Astrocyte (in vitro differentiated cells and primary cell): ENCODE measurements at regions not wholly inside any gene's neighbourhood (a gene's known extent, or its start where the extent isn't known, plus 50 kb on each side); places are given as distances from the start of the nearest gene placed in this dataset.

Source experiments
- DNase-seq: peaks from one replicate; pipeline ENCODE4 v3.0.0-alpha.2; 2010; ENCODE audit warnings: low read depth
- FAIRE-seq: peaks from 2 replicates; lab custom pipeline; 2011; peaks lifted over from hg19 to GRCh38; lab: Jason Lieb, UNC
- H2AFZ ChIP-seq: 2 replicates; pipeline ENCODE4 v1.6.0; 2012; ENCODE audit warnings: low read depth, low read length, inconsistent platforms
- H3K27ac ChIP-seq: 2 replicates; pipeline ENCODE4 v1.5.1; 2011; ENCODE audit warnings: low read depth, low read length, inconsistent platforms
- H3K27me3 ChIP-seq: 2 replicates; pipeline ENCODE4 v1.6.0; 2011; ENCODE audit warnings: low read length, inconsistent platforms; ENCODE audit not compliant: insufficient read depth
- H3K36me3 ChIP-seq: 2 replicates; pipeline ENCODE4 v1.5.1; 2011; ENCODE audit warnings: low read length, inconsistent platforms; ENCODE audit not compliant: insufficient read depth
- H3K4me1 ChIP-seq: 2 replicates; pipeline ENCODE4 v1.5.1; 2011; ENCODE audit warnings: low read length, inconsistent platforms; ENCODE audit not compliant: insufficient read depth
- H3K4me2 ChIP-seq: 2 replicates; pipeline ENCODE4 v1.6.0; 2012; ENCODE audit warnings: low read length, inconsistent platforms
- H3K4me3 ChIP-seq: 2 replicates; pipeline ENCODE4 v1.5.1; 2011; ENCODE audit warnings: low read depth, mild to moderate bottlenecking, low read length, inconsistent platforms; ENCODE audit not compliant: insufficient read depth
- H3K79me2 ChIP-seq: 2 replicates; pipeline ENCODE4 v1.6.0; 2012; ENCODE audit warnings: mild to moderate bottlenecking, low read length, inconsistent platforms; ENCODE audit not compliant: insufficient read depth
- H3K9ac ChIP-seq: 2 replicates; pipeline ENCODE4 v1.6.0; 2012; ENCODE audit warnings: mild to moderate bottlenecking, low read length, inconsistent platforms
- H3K9me3 ChIP-seq: 2 replicates; pipeline ENCODE4 v1.5.1; 2012; ENCODE audit warnings: low read depth, mild to moderate bottlenecking, low read length, inconsistent platforms; ENCODE audit not compliant: insufficient read depth
- H4K20me1 ChIP-seq: 2 replicates; pipeline ENCODE4 v1.6.0; 2012; ENCODE audit warnings: low read length, inconsistent platforms; ENCODE audit not compliant: insufficient read depth
- H3K27ac Mint-ChIP-seq: one replicate; pipeline ENCODE4 v1.8.0; 2021; ENCODE audit warnings: mild to moderate bottlenecking, mixed read lengths; ENCODE audit not compliant: unreplicated experiment
- H3K27me3 Mint-ChIP-seq: one replicate; pipeline ENCODE4 v1.8.0; 2021; ENCODE audit warnings: low read depth, mixed read lengths; ENCODE audit not compliant: unreplicated experiment
- H3K36me3 Mint-ChIP-seq: one replicate; pipeline ENCODE4 v1.8.0; 2021; ENCODE audit warnings: low read depth, mixed read lengths; ENCODE audit not compliant: unreplicated experiment
- H3K4me1 Mint-ChIP-seq: one replicate; pipeline ENCODE4 v1.8.0; 2021; ENCODE audit warnings: low read depth, mixed read lengths; ENCODE audit not compliant: unreplicated experiment
- H3K4me3 Mint-ChIP-seq: one replicate; pipeline ENCODE4 v1.8.0; 2021; ENCODE audit warnings: mild to moderate bottlenecking, moderate library complexity, mixed read lengths; ENCODE audit not compliant: unreplicated experiment
- H3K9me3 Mint-ChIP-seq: one replicate; pipeline ENCODE4 v1.8.0; 2021; ENCODE audit warnings: mild to moderate bottlenecking, mixed read lengths; ENCODE audit not compliant: unreplicated experiment
- CTCF ChIP-seq: IDR thresholded peaks from 2 replicates; pipeline ENCODE4 v1.5.1; 2011; ENCODE audit warnings: low read depth, mild to moderate bottlenecking, inconsistent platforms, low read length, moderate library complexity; ENCODE audit not compliant: insufficient read depth
- EZH2 ChIP-seq: IDR thresholded peaks from 2 replicates; pipeline ENCODE4 v1.6.1; 2012; ENCODE audit warnings: mild to moderate bottlenecking, low read length, inconsistent platforms; ENCODE audit not compliant: insufficient read depth

- Histone ChIP-seq H3K9me3 (no peaks in the 10 kb centered on the region), H3K4me1 (no peaks in the 10 kb centered on the region), H3K79me2 (no peaks in the 10 kb centered on the region), H2AFZ (no peak overlapping the region), H3K27ac (no peak overlapping the region), H3K9ac (no peak overlapping the region), H4K20me1 (no peaks in the 10 kb centered on the region), H3K4me3 (no peak overlapping the region), H3K27me3 (no peaks in the 10 kb centered on the region), H3K36me3 (no peaks in the 10 kb centered on the region), H3K4me2 (no peak overlapping the region)
- no peak for TF ChIP-seq EZH2
- TF ChIP-seq CTCF: no peak
- H3K9me3 Mint-ChIP-seq: peaks cover 2% of the 10 kb centered on the region
- H3K27ac Mint-ChIP-seq: no peak overlapping the region
- no peak overlapping the region for H3K4me3 Mint-ChIP-seq
- peaks cover 21% of the 10 kb centered on the region for H3K27me3 Mint-ChIP-seq
- DNase-seq (no peak), FAIRE-seq (no peak)
- H3K36me3 Mint-ChIP-seq: no peaks in the 10 kb centered on the region
- peaks cover 2% of the 10 kb centered on the region for H3K4me1 Mint-ChIP-seq
Observed at GRCh38 chr7:36019538-36019937, 133.5 kb upstream of the EEPD1 start.

- peaks cover 2% of the 10 kb centered on the region for H3K4me1 Mint-ChIP-seq
- Histone ChIP-seq H3K79me2 (no peaks in the 10 kb centered on the region), H3K4me1 (no peaks in the 10 kb centered on the region), H2AFZ (no peak overlapping the region), H3K27ac (no peak overlapping the region), H3K9me3 (no peaks in the 10 kb centered on the region), H3K36me3 (no peaks in the 10 kb centered on the region), H4K20me1 (no peaks in the 10 kb centered on the region), H3K9ac (no peak overlapping the region), H3K27me3 (no peaks in the 10 kb centered on the region), H3K4me3 (no peak overlapping the region), H3K4me2 (no peak overlapping the region)
- H3K27ac Mint-ChIP-seq: no peak overlapping the region
- TF ChIP-seq CTCF (no peak), EZH2 (no peak)
- no peak overlapping the region for H3K4me3 Mint-ChIP-seq
- peaks cover 2% of the 10 kb centered on the region for H3K9me3 Mint-ChIP-seq
- DNase-seq: no peak
- H3K27me3 Mint-ChIP-seq: peaks cover 21% of the 10 kb centered on the region
- no peaks in the 10 kb centered on the region for H3K36me3 Mint-ChIP-seq
- no peak for FAIRE-seq
Observed at GRCh38 chr7:36019980-36020379, 133.1 kb upstream of the EEPD1 start.

- no peak overlapping the region for H2AFZ ChIP-seq
- Mint-ChIP-seq H3K4me3 (no peak overlapping the region), H3K4me1 (no peaks in the 10 kb centered on the region), H3K36me3 (no peaks in the 10 kb centered on the region), H3K27me3 (peaks cover 21% of the 10 kb centered on the region), H3K9me3 (peaks cover 2% of the 10 kb centered on the region), H3K27ac (no peak overlapping the region)
- H3K4me1 ChIP-seq: no peaks in the 10 kb centered on the region
- no peak overlapping the region for H3K27ac ChIP-seq
- H3K36me3 ChIP-seq: no peaks in the 10 kb centered on the region
- TF ChIP-seq EZH2 (no peak), CTCF (peak; percentile 26)
- DNase-seq (no peak), FAIRE-seq (no peak)
- no peaks in the 10 kb centered on the region for H3K27me3 ChIP-seq
- H3K9ac ChIP-seq: no peak overlapping the region
- H3K4me2 ChIP-seq: no peak overlapping the region
- H3K4me3 ChIP-seq: no peak overlapping the region
- no peaks in the 10 kb centered on the region for H4K20me1 ChIP-seq
- H3K79me2 ChIP-seq: no peaks in the 10 kb centered on the region
- H3K9me3 ChIP-seq: no peaks in the 10 kb centered on the region
Observed at GRCh38 chr7:36021367-36021766, 131.7 kb upstream of the EEPD1 start.
